ENCODE measurements at regions not wholly inside any gene's neighbourhood (a gene's known extent, or its start where the extent isn't known, plus 50 kb on each side); places are given as distances from the start of the nearest gene placed in this dataset.

GRCh38 chr1:56028244-56028643, 551.1 kb downstream of the PLPP3 start:
- TF ChIP-seq EZH2phosphoT487 (IDR thresholded peaks at IDR 0.05; ENCODE audit: borderline replicate concordance, low read length) (no peak), CTCF (conservative IDR thresholded peaks at IDR 0.05; ENCODE audit: low read depth, low read length) (no peak), EZH2 (IDR thresholded peaks at IDR 0.05; ENCODE audit: low read length, unreplicated experiment) (no peak)
